PC-3 (cell line): ENCODE measurements at regions not wholly inside any gene's neighbourhood (a gene's known extent, or its start where the extent isn't known, plus 50 kb on each side); places are given as distances from the start of the nearest gene placed in this dataset.

ENCODE experiments used
- EZH2phosphoT487 ChIP-seq: fragments of 300-600 bp; sonication (generic); IDR thresholded peaks from 2 replicates; pipeline ENCODE4 v1.6.1; 2018; ENCODE audit warnings: mild to moderate bottlenecking, antibody characterized with exemption, low read length, borderline replicate concordance
- TF ChIP-seq, protein P1 (sequence below): fragments of 300-600 bp; sonication (generic); conservative IDR thresholded peaks from 2 replicates; pipeline ENCODE4 v1.5.1; 2017; ENCODE audit warnings: antibody characterized with exemption, low read depth, mild to moderate bottlenecking, low read length

DNA sequence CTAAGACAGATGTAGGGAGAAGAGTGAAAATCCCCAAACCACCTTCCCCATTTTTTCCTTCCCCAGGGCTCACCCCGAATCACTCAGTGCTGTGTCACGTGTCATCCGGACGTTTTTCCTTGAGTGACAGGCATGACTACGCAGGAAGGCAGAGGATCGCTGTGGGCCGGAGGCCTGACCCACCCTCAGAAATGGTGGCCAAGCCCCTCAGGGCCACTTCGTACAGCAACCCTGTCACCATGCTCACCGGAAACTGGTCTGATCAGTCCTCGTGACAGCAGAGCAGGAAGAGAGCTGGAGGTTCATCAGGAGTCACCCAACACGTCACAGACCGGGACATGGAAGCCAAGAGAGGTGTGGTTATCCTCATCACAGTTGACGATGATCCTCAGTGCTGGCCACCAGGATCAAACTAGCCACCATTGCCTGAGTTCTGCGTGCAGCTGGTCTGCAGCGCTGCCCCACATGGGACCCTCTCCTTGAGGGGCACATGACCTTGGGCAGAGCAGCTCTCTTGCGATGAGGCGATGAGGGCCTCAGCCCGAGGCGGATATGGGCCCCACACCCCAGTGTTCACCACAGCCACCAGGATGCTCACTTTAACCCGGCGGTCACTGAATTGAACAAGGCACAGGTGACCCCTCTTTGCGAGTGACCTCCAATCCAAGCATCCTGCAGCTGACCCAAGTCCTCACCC lies 99.3 kb upstream of the INSIG1 start:
- TF ChIP-seq, protein P1, sequence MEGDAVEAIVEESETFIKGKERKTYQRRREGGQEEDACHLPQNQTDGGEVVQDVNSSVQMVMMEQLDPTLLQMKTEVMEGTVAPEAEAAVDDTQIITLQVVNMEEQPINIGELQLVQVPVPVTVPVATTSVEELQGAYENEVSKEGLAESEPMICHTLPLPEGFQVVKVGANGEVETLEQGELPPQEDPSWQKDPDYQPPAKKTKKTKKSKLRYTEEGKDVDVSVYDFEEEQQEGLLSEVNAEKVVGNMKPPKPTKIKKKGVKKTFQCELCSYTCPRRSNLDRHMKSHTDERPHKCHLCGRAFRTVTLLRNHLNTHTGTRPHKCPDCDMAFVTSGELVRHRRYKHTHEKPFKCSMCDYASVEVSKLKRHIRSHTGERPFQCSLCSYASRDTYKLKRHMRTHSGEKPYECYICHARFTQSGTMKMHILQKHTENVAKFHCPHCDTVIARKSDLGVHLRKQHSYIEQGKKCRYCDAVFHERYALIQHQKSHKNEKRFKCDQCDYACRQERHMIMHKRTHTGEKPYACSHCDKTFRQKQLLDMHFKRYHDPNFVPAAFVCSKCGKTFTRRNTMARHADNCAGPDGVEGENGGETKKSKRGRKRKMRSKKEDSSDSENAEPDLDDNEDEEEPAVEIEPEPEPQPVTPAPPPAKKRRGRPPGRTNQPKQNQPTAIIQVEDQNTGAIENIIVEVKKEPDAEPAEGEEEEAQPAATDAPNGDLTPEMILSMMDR = no peak
- no peak for TF ChIP-seq EZH2phosphoT487
